Adrenal gland (tissue), 5 donors: ENCODE measurements at regions not wholly inside any gene's neighbourhood (a gene's known extent, or its start where the extent isn't known, plus 50 kb on each side); places are given as distances from the start of the nearest gene placed in this dataset.

ENCODE experiments used
- CTCF ChIP-seq, 6 experiments: fragments of 450-650 bp in 4 of 6; fragments of 200-600 bp in 2 of 6; sonication (generic) in 1 of 6; IDR thresholded peaks; 1 replicate in 5 of 6; 2 replicates in 1 of 6; pipeline versions ENCODE4 v1.5.1 to v1.8.0; 2016 to 2021; ENCODE audit warnings: antibody characterized with exemption in 6 of 6, mild to moderate bottlenecking in 2 of 6, moderate library complexity in 1 of 6
- POLR2A ChIP-seq, 2 donors: fragments of 450-650 bp; IDR thresholded peaks; one replicate each; pipeline ENCODE4 v1.6.1; 2017; ENCODE audit warnings: antibody characterized with exemption in 2 of 2, mild to moderate bottlenecking in 2 of 2, moderate library complexity in 1 of 2
- donor health status: DM: no; HTN: no; CAD: no.

- TF ChIP-seq CTCF (IDR thresholded peaks at IDR 0.05) = no peak
- no peak for TF ChIP-seq POLR2A (IDR thresholded peaks at IDR 0.05)
These were observed 393.1 kb upstream of the KCND2 start for GRCh38 chr7:119879835-119880234.
